NCI-H1105 (cell line): ENCODE measurements at regions not wholly inside any gene's neighbourhood (a gene's known extent, or its start where the extent isn't known, plus 50 kb on each side); places are given as distances from the start of the nearest gene placed in this dataset.
"Not testable (repeated sequence)": the region's sequence is repeated elsewhere in the genome, so short reads cannot be mapped to it uniquely, and the experiment has no call there.

Experiments
- DNase-seq: peaks from one replicate; lab custom pipeline; 2025; lab: John Stamatoyannopoulos, UW

- no peak for DNase-seq
Observed at GRCh38 chr21:39001341-39001740, 181.9 kb downstream of the PSMG1 start.

DNA sequence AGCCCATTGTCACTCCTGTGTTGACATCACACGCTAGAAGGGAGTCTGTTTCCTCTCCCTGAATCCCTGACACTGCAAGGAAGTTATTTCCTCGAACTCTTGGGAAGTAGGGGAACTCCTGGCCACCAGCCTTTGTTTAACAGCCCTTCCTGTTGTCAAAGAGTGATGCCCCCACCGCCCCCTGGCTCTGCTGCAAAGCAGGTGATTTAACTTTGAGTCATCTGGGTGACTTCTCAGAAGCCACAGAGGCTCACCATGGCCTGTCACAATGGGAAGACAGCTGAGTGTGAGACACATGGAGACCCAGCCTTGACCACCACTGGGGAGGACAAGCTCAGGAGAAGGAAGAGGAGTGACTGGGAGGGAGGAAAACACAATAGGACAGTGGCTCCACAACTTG is 182.8 kb downstream of the PSMG1 start:
- DNase-seq = no peak

GRCh38 chr21:38999161-38999560 is 184.1 kb downstream of the PSMG1 start:
- DNase-seq = no peak

DNA sequence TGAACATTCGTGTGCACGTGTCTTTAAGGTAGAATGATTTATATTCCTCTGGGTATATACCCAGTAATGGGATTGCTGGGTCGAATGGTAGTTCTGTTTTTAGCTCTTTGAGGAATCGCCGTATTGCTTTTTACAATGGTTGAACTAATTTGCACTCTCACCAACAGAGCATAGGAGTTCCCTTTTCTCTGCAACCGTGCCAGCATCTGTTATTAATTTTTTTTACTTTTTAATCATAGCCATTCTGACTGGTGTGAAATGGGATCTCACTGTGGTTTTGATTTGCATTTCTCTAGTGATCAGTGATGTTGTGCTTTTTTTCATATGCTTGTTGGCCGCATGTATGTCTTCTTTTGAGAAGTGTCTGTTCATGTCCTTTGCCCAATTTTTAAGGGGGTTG is 185.0 kb downstream of the PSMG1 start:
- DNase-seq = not testable (repeated sequence)

DNA sequence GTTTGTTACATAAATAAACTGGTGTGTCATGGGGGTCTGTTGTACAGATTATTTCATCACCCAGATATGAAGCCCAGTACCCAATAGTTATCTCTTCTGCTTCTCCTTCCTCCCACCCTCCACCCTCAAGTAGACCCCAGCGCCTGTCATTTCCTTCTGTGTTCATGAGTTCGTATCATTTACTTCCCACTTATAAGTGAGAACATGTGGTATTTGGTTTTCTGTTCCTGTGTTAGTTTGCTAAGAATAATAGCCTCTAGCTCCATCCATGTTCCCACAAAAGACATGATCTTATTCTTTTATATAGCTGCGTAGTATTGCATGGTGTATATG is 185.4 kb downstream of the PSMG1 start:
- not testable (repeated sequence) for DNase-seq

- DNase-seq = no peak
Observed at GRCh38 chr21:38997051-38997842, 186.0 kb downstream of the PSMG1 start.

GRCh38 chr21:38996355-38996754 is 186.9 kb downstream of the PSMG1 start:
- DNase-seq = no peak

GRCh38 chr21:38995731-38996130 is 187.5 kb downstream of the PSMG1 start:
- DNase-seq = no peak

- no peak for DNase-seq
Observed at GRCh38 chr21:38995071-38995669, 188.1 kb downstream of the PSMG1 start.

GRCh38 chr21:38994042-38994441 is 188.3 kb downstream of the ETS2 start:
- no peak for DNase-seq

- DNase-seq = no peak
Observed at GRCh38 chr21:38993561-38993960, 187.8 kb downstream of the ETS2 start.

DNA sequence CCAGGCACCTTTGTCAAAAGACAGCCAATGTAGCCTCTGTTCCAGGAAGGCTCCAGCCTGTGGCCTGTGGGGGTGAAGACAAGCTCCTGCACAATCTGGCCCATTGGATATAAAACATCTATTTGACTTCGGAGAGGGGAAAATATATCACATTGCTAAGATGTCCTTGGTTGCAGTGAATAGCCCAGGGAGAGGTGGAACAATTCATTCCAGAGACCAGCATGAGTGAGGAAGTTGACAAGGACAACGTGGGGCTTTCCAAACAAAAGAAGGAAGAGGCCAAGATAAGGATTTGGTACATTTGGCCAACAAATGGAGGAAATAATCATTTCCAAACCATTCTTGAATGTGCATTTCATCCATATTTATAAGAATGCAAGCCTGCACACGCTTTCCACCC is 187.0 kb downstream of the ETS2 start:
- DNase-seq = no peak

GRCh38 chr21:38990424-38990794 is 184.7 kb downstream of the ETS2 start:
- DNase-seq = no peak

DNA sequence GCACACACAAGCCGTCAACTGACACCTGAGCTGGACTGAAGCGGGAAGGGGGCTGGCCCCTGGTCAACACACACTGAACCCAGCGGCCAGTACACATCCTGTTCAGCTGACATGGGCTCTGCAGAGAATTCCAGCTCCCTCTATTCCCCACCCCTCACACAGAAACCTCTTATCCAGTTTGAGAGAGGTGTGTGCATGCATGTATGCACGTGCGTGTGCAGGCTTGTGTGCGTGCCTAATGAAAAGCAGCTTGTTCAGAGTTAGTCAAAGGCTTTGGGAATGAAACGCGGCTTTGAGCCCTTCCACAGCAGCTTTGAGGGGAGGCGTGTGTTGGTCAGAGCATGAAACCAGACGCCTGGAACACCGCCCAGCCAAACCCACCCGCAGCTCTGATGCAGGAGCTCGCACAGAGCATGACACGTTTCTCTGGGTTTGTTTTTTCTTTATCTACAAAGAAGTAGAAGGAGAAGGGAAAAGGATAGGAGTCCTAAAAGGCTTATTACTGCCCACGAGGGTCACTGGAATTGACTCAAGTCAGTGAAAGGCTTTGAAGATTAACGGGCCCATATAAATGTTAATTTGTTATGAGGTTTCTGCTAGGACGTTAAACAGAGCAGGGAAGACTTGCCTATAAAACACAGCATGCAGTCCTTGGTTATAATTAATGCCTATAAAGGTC is 184.2 kb downstream of the ETS2 start:
- peak; percentile 43 for DNase-seq

GRCh38 chr21:38989379-38989744 is 183.6 kb downstream of the ETS2 start:
- no peak for DNase-seq

- DNase-seq = no peak
Observed at GRCh38 chr21:38988509-38989378, 183.0 kb downstream of the ETS2 start.

DNA sequence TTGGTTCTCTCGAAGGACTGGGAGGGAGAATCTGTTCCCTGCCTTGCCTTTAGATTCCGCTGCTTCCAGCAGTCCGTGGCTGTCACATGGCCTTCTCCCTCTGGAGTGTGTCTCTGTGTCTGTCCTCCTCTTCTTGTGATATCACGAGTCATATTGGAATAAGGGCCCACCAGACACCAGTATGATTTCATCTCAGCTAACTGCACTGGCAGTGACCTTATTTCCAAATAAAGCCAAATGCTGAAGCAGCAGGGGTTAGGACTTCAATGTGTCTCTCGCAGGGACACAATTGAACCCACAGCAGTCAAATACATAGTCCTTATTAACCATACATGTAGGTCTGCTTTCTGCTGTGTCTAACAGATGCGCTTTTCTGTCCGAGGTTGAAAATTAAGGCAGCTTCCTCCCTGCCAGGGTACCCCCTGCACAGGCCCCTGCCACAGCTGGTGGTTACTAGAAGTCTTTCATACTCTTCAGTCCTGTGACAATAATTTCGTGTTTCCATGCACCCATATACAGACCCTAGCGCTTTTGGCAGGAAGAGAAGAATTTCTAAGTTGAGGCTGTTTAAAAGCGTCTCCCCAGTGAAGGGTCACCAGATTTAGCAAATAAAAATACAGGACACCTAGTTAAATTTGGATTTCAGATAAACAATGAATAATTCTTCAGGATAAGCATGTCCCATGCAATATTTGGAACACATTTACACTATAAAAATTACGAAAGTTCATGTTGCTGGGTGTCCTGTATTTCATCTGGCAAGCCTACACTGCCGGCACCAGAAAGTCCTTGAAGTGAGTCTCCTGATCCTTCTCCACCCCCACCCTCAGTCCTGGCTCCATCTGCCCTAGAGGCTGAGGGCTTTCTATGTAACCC is 182.1 kb downstream of the ETS2 start:
- DNase-seq = no peak

DNA sequence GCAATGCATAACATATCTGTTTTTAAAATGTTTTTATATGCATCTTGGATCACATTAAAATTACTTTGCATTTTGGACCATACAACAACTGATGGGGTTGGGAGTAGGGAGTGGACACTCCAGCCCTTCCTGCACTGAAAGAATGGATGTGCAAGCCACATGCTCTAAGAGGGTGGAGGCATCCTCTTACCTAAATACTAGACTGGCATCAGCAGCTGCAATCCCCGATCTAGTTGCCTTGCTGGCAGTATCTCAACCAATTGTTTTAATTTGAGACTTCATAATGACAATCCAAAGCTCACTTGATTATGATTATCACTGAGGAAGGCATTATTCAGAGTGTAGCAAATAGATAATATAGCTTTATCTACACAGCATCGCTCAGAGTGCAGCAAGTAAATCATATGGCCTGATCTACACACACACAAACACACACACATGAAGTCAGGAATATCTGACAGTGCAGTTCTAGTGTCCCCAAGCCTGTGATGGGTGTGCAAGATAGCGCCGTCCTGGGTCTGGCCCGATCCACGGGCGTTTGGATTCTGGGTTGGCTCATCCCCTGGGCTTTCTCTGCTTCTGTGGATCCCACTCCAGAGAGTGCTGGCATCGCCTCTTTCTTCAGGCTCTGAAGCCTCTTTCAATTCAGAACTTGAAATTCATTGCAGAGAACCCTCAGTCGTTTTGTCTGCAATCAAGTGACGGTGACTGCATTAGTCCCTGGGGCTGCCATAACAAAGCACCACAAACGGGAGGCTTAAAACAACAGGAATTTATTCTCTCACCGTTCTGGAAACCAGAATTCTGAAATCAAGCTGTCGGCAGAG is 181.3 kb downstream of the ETS2 start:
- DNase-seq = no peak

DNA sequence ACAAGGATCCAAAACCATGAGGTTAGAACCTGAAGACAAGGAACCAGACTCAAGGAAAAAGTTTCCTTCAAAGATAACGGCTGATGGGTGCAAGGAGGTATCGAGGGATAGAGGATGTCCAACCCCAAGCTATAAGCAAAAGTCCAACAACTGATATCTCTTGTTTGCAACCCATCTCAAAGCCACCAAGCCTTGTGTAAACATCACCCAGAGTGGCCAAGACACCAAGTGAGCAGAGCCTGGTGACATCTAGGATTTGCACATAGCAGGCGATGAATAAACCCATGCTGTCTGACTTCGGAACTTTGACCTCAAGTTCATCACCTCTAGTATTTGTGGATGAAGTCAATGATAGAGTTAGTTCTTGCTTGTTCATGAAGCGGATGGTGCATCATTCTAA is 180.7 kb downstream of the ETS2 start:
- no peak for DNase-seq

DNA sequence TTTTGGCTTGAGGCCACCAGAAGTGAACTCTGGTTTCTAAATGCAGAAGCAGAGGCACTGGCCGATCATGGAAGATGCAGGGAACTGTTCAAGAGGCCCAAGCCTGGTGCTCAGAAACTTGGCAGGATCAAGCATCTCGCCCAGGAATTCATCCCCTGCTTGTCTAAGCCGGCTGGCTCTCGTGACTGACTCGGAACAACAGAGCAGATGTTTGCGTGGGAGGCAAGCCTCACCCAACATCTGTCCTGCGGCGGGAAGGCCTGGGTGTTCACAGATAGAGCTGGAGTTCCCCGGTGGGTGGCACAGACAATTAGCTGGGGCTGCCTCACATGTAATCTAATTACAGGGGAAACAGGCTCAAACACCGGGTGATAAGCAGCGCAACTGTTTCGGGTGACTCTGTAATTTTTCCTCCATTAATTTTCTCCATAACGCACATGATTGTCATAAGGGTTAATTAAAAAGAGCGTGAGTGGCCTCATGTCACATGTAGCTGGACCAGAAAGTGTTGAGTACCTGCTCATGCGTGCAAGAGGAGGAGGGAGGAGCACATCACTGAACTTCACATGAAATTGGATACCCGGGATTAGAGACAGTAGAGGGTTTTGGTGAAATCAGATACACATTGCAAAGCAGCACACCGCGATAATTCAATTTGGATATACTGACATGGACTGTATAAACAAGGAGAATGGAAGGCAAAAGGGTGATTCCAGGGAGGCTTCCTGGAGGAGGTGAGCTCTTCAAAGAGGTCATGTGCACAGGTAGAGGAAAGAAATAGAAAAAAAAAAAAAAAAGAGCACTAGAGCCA is 180.0 kb downstream of the ETS2 start:
- peak; percentile 89 for DNase-seq
